Loucy (cell line): ENCODE measurements at regions not wholly inside any gene's neighbourhood (a gene's known extent, or its start where the extent isn't known, plus 50 kb on each side); places are given as distances from the start of the nearest gene placed in this dataset.

Source experiments
- H2AFZ ChIP-seq: fragments of 200-600 bp; sonication (generic); 2 replicates; pipeline ENCODE4 v1.6.0; 2016; ENCODE audit warnings: antibody characterized with exemption, mild to moderate bottlenecking, low read length, moderate library complexity
- H3F3A ChIP-seq: fragments of 200-600 bp; 2 replicates; pipeline ENCODE4 v1.6.0; 2016; ENCODE audit warnings: antibody characterized with exemption, low read depth, mild to moderate bottlenecking
- H3K27me3 ChIP-seq: fragments of 200-600 bp; sonication (generic); 2 replicates; pipeline ENCODE4 v1.6.1; 2014; ENCODE audit warnings: low read length, mild to moderate bottlenecking; ENCODE audit not compliant: insufficient read depth, poor library complexity, severe bottlenecking
- H3K36me3 ChIP-seq: fragments of 200-600 bp; sonication (generic); 2 replicates; pipeline ENCODE4 v1.6.1; 2016; ENCODE audit warnings: low read length; ENCODE audit not compliant: insufficient read depth
- H3K4me1 ChIP-seq: fragments of 200-600 bp; sonication (generic); 2 replicates; pipeline ENCODE4 v1.5.1; 2014; ENCODE audit warnings: low read length, mild to moderate bottlenecking; ENCODE audit not compliant: insufficient read depth, poor library complexity, severe bottlenecking
- H3K4me2 ChIP-seq: fragments of 200-600 bp; sonication (generic); 2 replicates; pipeline ENCODE4 v1.6.0; 2014; ENCODE audit warnings: antibody characterized with exemption, low read length, low read depth, mild to moderate bottlenecking; ENCODE audit not compliant: poor library complexity, severe bottlenecking
- H3K4me3 ChIP-seq: fragments of 200-600 bp; sonication (generic); 2 replicates; pipeline ENCODE4 v1.5.1; 2014; ENCODE audit warnings: low read length, mild to moderate bottlenecking, mixed read lengths; ENCODE audit not compliant: poor library complexity, severe bottlenecking
- H3K79me2 ChIP-seq: fragments of 200-600 bp; sonication (generic); 2 replicates; pipeline ENCODE4 v1.6.1; 2014; ENCODE audit warnings: low read length; ENCODE audit not compliant: insufficient read depth
- H3K9ac ChIP-seq: fragments of 200-600 bp; sonication (generic); 2 replicates; pipeline ENCODE4 v1.6.0; 2014; ENCODE audit warnings: mild to moderate bottlenecking, low read depth, low read length, moderate library complexity; ENCODE audit not compliant: poor library complexity, severe bottlenecking
- H3K9me2 ChIP-seq: fragments of 200-600 bp; sonication (generic); replicated peaks from 2 replicates; pipeline ENCODE4 v1.6.1; 2016; ENCODE audit warnings: low read depth, low read length, mixed read lengths
- H3K9me3 ChIP-seq: fragments of 200-600 bp; sonication (generic); 2 replicates; pipeline ENCODE4 v1.6.1; 2014; ENCODE audit warnings: mild to moderate bottlenecking, antibody characterized with exemption, low read length, low read depth; ENCODE audit not compliant: insufficient read depth
- H4K20me1 ChIP-seq: fragments of 200-600 bp; sonication (generic); 2 replicates; pipeline ENCODE4 v1.6.0; 2014; ENCODE audit warnings: antibody characterized with exemption, low read length, mild to moderate bottlenecking; ENCODE audit not compliant: insufficient read depth, poor library complexity, severe bottlenecking
- EZH2phosphoT487 ChIP-seq: fragments of 200-600 bp; IDR thresholded peaks from 2 replicates; pipeline ENCODE4 v1.6.1; 2018; ENCODE audit warnings: antibody characterized with exemption, mild to moderate bottlenecking, moderate library complexity, borderline replicate concordance
- TF ChIP-seq, protein P1 (sequence below): fragments of 200-600 bp; sonication (generic); conservative IDR thresholded peaks from 2 replicates; pipeline ENCODE4 v1.5.1; 2014; ENCODE audit warnings: mild to moderate bottlenecking, antibody characterized with exemption, low read length

GRCh38 chr2:21930226-21930625, 806.5 kb downstream of the TDRD15 start:
- Histone ChIP-seq H3K36me3 (no peaks in the 10 kb centered on the region), H3K79me2 (no peaks in the 10 kb centered on the region), H3K9ac (no peak overlapping the region), H3K4me3 (no peak overlapping the region), H3K4me2 (no peak overlapping the region), H3F3A (no peaks in the 10 kb centered on the region), H3K27me3 (no peaks in the 10 kb centered on the region), H2AFZ (no peak overlapping the region), H3K9me3 (no peaks in the 10 kb centered on the region), H3K9me2 (no peaks in the 10 kb centered on the region), H3K4me1 (no peaks in the 10 kb centered on the region), H4K20me1 (no peaks in the 10 kb centered on the region)
- TF ChIP-seq EZH2phosphoT487, result no peak
- TF ChIP-seq, protein P1, sequence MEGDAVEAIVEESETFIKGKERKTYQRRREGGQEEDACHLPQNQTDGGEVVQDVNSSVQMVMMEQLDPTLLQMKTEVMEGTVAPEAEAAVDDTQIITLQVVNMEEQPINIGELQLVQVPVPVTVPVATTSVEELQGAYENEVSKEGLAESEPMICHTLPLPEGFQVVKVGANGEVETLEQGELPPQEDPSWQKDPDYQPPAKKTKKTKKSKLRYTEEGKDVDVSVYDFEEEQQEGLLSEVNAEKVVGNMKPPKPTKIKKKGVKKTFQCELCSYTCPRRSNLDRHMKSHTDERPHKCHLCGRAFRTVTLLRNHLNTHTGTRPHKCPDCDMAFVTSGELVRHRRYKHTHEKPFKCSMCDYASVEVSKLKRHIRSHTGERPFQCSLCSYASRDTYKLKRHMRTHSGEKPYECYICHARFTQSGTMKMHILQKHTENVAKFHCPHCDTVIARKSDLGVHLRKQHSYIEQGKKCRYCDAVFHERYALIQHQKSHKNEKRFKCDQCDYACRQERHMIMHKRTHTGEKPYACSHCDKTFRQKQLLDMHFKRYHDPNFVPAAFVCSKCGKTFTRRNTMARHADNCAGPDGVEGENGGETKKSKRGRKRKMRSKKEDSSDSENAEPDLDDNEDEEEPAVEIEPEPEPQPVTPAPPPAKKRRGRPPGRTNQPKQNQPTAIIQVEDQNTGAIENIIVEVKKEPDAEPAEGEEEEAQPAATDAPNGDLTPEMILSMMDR, result no peak

DNA sequence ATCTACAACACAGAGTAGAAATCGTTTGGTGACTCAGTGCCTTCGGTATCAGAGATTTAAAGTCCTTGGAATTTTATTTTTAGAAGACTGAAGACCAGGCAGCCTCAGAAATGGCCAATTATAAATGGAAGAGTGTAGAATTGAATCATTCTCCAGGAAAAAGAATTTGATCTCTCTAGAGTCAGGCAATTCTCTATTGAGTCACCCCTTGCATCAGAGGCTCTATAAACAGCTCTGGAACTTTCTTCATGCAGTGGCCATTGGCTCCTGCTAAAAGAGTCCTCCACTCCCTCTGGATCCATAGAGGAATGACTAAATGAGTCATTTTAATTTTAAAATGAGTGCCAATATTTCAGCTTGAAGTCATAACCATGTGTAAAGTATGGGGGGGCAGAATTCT, 816.2 kb downstream of the TDRD15 start:
- H3K9ac ChIP-seq, result no peak overlapping the region
- no peaks in the 10 kb centered on the region for H3F3A ChIP-seq
- H3K79me2 ChIP-seq, result no peaks in the 10 kb centered on the region
- no peaks in the 10 kb centered on the region for H3K9me3 ChIP-seq
- H4K20me1 ChIP-seq, result no peaks in the 10 kb centered on the region
- TF ChIP-seq, protein P1, result no peak
- no peak for TF ChIP-seq EZH2phosphoT487
- H3K9me2 ChIP-seq, result no peaks in the 10 kb centered on the region
- H3K27me3 ChIP-seq, result no peaks in the 10 kb centered on the region
- H2AFZ ChIP-seq, result no peak overlapping the region
- H3K4me1 ChIP-seq, result no peaks in the 10 kb centered on the region
- H3K4me2 ChIP-seq, result no peak overlapping the region
- H3K4me3 ChIP-seq, result no peak overlapping the region
- no peaks in the 10 kb centered on the region for H3K36me3 ChIP-seq

DNA sequence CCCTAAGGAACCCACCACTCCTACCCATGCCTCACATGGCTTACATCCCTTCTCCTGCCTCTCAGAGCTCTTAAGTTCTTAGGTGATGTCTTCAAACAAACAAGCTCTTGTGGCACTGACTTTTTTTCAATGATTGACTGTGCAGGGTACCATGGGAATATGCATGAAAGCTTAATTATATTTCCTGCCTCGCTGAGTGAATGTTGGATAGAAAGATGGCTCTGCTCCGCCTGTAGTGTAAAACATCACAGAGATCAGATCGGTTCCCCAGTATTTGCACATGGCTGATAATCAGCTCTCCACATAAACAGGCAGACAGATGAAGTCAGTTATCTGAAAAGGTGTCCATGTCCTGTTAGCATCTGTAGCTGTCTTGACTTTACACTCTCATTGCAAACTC, 820.8 kb downstream of the TDRD15 start:
- Histone ChIP-seq H3K4me3 (no peak overlapping the region), H3K4me1 (no peaks in the 10 kb centered on the region), H4K20me1 (no peaks in the 10 kb centered on the region), H3K9ac (no peak overlapping the region), H3K79me2 (no peaks in the 10 kb centered on the region), H3K27me3 (no peaks in the 10 kb centered on the region), H3F3A (no peaks in the 10 kb centered on the region), H3K4me2 (no peak overlapping the region), H2AFZ (no peak overlapping the region), H3K36me3 (no peaks in the 10 kb centered on the region), H3K9me2 (no peaks in the 10 kb centered on the region), H3K9me3 (no peaks in the 10 kb centered on the region)
- no peak for TF ChIP-seq EZH2phosphoT487
- TF ChIP-seq, protein P1, result no peak
